Osteoblast (primary cell): ENCODE measurements at regions not wholly inside any gene's neighbourhood (a gene's known extent, or its start where the extent isn't known, plus 50 kb on each side); places are given as distances from the start of the nearest gene placed in this dataset.

Source experiments
- DNase-seq: peaks from one replicate; pipeline ENCODE4 v3.0.0; 2011; ENCODE audit warnings: low spot score, mixed read lengths; ENCODE audit not compliant: insufficient read length; ENCODE audit errors: missing footprints
- H2AFZ ChIP-seq: 2 replicates; pipeline ENCODE4 v1.6.0; 2011; ENCODE audit warnings: mild to moderate bottlenecking, low read length
- H3K27ac ChIP-seq: 2 replicates; pipeline ENCODE4 v1.5.1; 2011; ENCODE audit warnings: mild to moderate bottlenecking, low read depth, low read length, moderate library complexity
- H3K27me3 ChIP-seq: 2 replicates; pipeline ENCODE4 v1.6.0; 2012; ENCODE audit warnings: mild to moderate bottlenecking, control low read depth, inconsistent platforms, low read length, moderate library complexity; ENCODE audit not compliant: insufficient read depth
- H3K36me3 ChIP-seq: 2 replicates; pipeline ENCODE4 v1.5.1; 2011; ENCODE audit warnings: mild to moderate bottlenecking, low read length, control low read depth, moderate library complexity; ENCODE audit not compliant: insufficient read depth
- H3K4me1 ChIP-seq: 2 replicates; pipeline ENCODE4 v1.5.1; 2011; ENCODE audit warnings: mild to moderate bottlenecking, low read length, control low read depth, moderate library complexity; ENCODE audit not compliant: insufficient read depth
- H3K4me2 ChIP-seq: 2 replicates; pipeline ENCODE4 v1.6.0; 2011; ENCODE audit warnings: mild to moderate bottlenecking, low read length; ENCODE audit not compliant: insufficient read depth
- H3K4me3 ChIP-seq: fragments of 200-600 bp; sonication (generic); 3 replicates; pipeline ENCODE4 v1.5.1; 2012; ENCODE audit warnings: mild to moderate bottlenecking, low read length, inconsistent platforms; ENCODE audit not compliant: insufficient read depth
- H3K79me2 ChIP-seq: 2 replicates; pipeline ENCODE4 v1.6.0; 2012; ENCODE audit warnings: mild to moderate bottlenecking, low read length, control low read depth, inconsistent platforms; ENCODE audit not compliant: insufficient read depth
- H3K9me3 ChIP-seq: 2 replicates; pipeline ENCODE4 v1.5.1; 2011; ENCODE audit warnings: low read depth, low read length, control low read depth
- H4K20me1 ChIP-seq: 2 replicates; pipeline ENCODE4 v1.6.0; 2012; ENCODE audit warnings: mild to moderate bottlenecking, low read length, control low read depth; ENCODE audit not compliant: insufficient read depth
- TF ChIP-seq, protein P1 (sequence below): IDR thresholded peaks from 2 replicates; pipeline ENCODE4 v1.5.1; 2011; ENCODE audit warnings: mild to moderate bottlenecking, low read depth, low read length, moderate library complexity; ENCODE audit errors: extremely low read depth

DNA sequence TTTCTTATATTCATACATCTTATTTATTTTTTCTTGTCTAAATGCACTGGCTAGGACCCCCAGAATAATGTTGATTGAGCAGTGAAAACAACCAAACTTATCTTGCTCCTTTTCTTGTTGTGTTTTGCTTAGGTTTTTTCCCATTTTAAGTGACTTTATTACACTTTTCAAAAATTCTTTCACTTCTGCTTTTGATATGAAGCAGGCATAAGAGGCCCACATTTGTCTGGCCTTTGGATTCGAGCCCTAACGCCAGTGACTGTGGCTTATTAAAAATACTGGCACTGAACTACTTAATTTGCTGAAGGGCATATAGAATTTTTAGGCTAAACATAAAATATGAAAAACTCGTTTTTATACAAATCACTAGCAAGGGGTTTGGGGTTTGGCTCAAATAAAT is 197.0 kb downstream of the ASB9 start:
- Histone ChIP-seq H3K79me2 (no peaks in the 10 kb centered on the region), H3K36me3 (no peaks in the 10 kb centered on the region), H3K27ac (no peak overlapping the region), H3K4me2 (no peak overlapping the region), H3K27me3 (no peaks in the 10 kb centered on the region), H2AFZ (no peak overlapping the region), H4K20me1 (no peaks in the 10 kb centered on the region), H3K9me3 (no peaks in the 10 kb centered on the region), H3K4me1 (no peaks in the 10 kb centered on the region), H3K4me3 (no peak overlapping the region)
- no peak for DNase-seq
- TF ChIP-seq, protein P1, sequence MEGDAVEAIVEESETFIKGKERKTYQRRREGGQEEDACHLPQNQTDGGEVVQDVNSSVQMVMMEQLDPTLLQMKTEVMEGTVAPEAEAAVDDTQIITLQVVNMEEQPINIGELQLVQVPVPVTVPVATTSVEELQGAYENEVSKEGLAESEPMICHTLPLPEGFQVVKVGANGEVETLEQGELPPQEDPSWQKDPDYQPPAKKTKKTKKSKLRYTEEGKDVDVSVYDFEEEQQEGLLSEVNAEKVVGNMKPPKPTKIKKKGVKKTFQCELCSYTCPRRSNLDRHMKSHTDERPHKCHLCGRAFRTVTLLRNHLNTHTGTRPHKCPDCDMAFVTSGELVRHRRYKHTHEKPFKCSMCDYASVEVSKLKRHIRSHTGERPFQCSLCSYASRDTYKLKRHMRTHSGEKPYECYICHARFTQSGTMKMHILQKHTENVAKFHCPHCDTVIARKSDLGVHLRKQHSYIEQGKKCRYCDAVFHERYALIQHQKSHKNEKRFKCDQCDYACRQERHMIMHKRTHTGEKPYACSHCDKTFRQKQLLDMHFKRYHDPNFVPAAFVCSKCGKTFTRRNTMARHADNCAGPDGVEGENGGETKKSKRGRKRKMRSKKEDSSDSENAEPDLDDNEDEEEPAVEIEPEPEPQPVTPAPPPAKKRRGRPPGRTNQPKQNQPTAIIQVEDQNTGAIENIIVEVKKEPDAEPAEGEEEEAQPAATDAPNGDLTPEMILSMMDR, result no peak

DNA sequence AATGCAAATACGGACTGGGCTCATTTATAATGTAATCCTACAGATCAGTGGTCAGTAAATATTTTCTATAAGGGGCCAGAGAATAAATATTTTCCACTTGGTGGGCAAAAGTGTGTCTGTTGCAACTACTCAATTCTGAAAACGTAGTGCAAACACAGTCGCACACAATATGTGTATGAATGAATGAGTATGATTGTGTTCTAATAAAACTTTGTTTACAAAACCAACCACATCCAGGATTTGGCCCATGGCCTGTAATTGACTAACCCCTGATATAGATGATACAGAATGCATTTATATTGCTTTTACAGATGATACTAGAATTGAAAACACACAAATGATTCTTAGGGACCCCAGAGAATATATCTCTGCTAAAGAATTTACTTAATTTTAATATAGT is 197.6 kb downstream of the ASB9 start:
- Histone ChIP-seq H3K4me2 (no peak overlapping the region), H3K9me3 (no peaks in the 10 kb centered on the region), H2AFZ (no peak overlapping the region), H3K27ac (no peak overlapping the region), H3K4me3 (no peak overlapping the region), H3K36me3 (no peaks in the 10 kb centered on the region), H4K20me1 (no peaks in the 10 kb centered on the region), H3K4me1 (no peaks in the 10 kb centered on the region), H3K27me3 (no peaks in the 10 kb centered on the region), H3K79me2 (no peaks in the 10 kb centered on the region)
- TF ChIP-seq, protein P1, result no peak
- DNase-seq, result no peak

DNA sequence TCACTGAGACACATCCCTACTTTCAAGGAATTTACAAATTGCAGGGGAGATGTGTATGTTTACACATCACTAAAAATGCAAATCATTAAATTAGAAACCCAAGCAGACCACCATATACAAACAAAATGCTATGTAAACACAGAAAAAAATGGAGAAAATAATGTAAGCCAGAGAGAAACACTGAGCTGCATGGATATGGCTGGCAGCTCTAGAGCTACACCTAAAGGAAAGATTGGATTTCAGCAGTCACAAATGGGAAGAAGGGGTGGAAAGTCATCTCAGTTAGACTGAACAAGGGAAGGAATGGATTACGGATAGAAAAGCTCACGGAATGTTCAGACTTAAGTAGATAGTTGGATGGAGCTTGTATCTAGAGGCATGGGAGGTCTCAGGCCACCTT is 186.3 kb downstream of the MOSPD2 start:
- no peak for DNase-seq
- Histone ChIP-seq H4K20me1 (no peaks in the 10 kb centered on the region), H2AFZ (no peak overlapping the region), H3K79me2 (no peaks in the 10 kb centered on the region), H3K27ac (no peak overlapping the region), H3K36me3 (no peaks in the 10 kb centered on the region), H3K4me2 (no peak overlapping the region), H3K27me3 (no peaks in the 10 kb centered on the region), H3K9me3 (no peaks in the 10 kb centered on the region), H3K4me1 (no peaks in the 10 kb centered on the region), H3K4me3 (no peak overlapping the region)
- TF ChIP-seq, protein P1, result peak; percentile 29

DNA sequence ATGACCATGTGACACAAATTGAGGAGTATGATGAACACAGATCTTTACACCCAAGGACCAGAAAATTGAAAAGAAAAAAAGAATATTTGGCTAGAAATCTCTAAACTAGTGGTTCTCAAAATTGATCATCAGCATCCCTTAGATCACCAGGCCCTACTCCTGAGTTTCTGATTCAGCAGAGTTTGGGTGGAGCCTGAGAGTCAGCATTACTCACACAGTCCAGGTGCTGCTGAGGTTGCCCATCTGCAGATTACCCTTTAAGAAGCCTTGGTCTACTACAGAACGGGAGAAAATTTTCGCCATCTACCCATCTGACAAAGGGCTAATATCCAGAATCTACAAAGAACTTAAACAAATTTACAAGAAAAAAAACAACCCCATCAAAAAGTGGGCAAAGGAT is 182.8 kb downstream of the MOSPD2 start:
- Histone ChIP-seq H3K36me3 (no peaks in the 10 kb centered on the region), H2AFZ (no peak overlapping the region), H3K27me3 (no peaks in the 10 kb centered on the region), H4K20me1 (no peaks in the 10 kb centered on the region), H3K79me2 (no peaks in the 10 kb centered on the region), H3K27ac (no peak overlapping the region), H3K4me1 (no peaks in the 10 kb centered on the region), H3K9me3 (no peaks in the 10 kb centered on the region), H3K4me3 (no peak overlapping the region), H3K4me2 (no peak overlapping the region)
- DNase-seq, result no peak
- TF ChIP-seq, protein P1, result no peak
